GM12864 (cell line): ENCODE measurements at regions not wholly inside any gene's neighbourhood (a gene's known extent, or its start where the extent isn't known, plus 50 kb on each side); places are given as distances from the start of the nearest gene placed in this dataset.

Experiments used
- DNase-seq: peaks from one replicate; pipeline ENCODE4 v3.0.0-alpha.2; 2011; ENCODE audit warnings: low read depth
- H3K4me3 ChIP-seq: 2 replicates; pipeline ENCODE4 v1.5.1; 2011; ENCODE audit warnings: mild to moderate bottlenecking, low read depth, low read length, control low read depth
- CTCF ChIP-seq: IDR thresholded peaks from 2 replicates; pipeline ENCODE4 v1.5.1; 2011; ENCODE audit warnings: low read depth, mild to moderate bottlenecking, moderate library complexity, low read length, control low read depth, inconsistent platforms; ENCODE audit errors: missing control alignments

GRCh38 chr2:30338475-30338874 is 107.1 kb downstream of the LBH start:
- no peak for TF ChIP-seq CTCF
- no peak for DNase-seq
- H3K4me3 ChIP-seq = no peak overlapping the region

- TF ChIP-seq CTCF = no peak
- peak; percentile 75 for DNase-seq
- no peak overlapping the region for H3K4me3 ChIP-seq
Measured at GRCh38 chr2:30339071-30339470, 107.7 kb downstream of the LBH start.

GRCh38 chr2:30341500-30342267 is 105.4 kb upstream of the LCLAT1 start:
- DNase-seq = no peak
- no peak for TF ChIP-seq CTCF
- no peak overlapping the region for H3K4me3 ChIP-seq

- DNase-seq = no peak
- TF ChIP-seq CTCF = no peak
- no peak overlapping the region for H3K4me3 ChIP-seq
Measured at GRCh38 chr2:30346471-30347169, 100.4 kb upstream of the LCLAT1 start.

- DNase-seq = no peak
- no peak for TF ChIP-seq CTCF
- no peak overlapping the region for H3K4me3 ChIP-seq
Measured at GRCh38 chr2:30348825-30349224, 98.2 kb upstream of the LCLAT1 start.

GRCh38 chr2:30349691-30350090 is 97.4 kb upstream of the LCLAT1 start:
- H3K4me3 ChIP-seq = no peak overlapping the region
- TF ChIP-seq CTCF = no peak
- no peak for DNase-seq
